ENCODE measurements at regions not wholly inside any gene's neighbourhood (a gene's known extent, or its start where the extent isn't known, plus 50 kb on each side); places are given as distances from the start of the nearest gene placed in this dataset.

DNA sequence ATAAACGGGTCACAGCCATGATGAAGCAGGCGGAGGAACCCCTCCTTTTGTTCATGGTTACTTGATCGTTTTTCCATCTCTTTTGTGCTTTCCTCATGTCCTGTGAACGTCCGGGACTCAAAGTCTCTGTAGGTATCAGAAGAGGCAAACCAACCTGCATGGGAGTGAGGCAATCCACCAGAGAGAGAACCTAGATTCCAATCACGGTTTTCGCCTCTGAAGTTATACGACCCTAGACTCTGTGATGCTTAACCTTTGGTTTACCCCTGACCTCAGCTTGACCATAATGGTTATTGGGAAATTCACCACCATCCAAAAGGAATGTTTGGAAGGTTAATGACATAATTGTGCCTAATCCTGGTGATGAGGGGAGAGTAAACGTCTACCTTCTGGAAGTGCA lies 186.8 kb upstream of the PRICKLE1 start (continued):
- TF ChIP-seq, protein P1, sequence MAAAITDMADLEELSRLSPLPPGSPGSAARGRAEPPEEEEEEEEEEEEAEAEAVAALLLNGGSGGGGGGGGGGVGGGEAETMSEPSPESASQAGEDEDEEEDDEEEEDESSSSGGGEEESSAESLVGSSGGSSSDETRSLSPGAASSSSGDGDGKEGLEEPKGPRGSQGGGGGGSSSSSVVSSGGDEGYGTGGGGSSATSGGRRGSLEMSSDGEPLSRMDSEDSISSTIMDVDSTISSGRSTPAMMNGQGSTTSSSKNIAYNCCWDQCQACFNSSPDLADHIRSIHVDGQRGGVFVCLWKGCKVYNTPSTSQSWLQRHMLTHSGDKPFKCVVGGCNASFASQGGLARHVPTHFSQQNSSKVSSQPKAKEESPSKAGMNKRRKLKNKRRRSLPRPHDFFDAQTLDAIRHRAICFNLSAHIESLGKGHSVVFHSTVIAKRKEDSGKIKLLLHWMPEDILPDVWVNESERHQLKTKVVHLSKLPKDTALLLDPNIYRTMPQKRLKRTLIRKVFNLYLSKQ (tag by site-specific recombination; IDR thresholded peaks at IDR 0.05; ENCODE audit: borderline replicate concordance): no peak
- TF ChIP-seq ZNF501 (tag by site-specific recombination; IDR thresholded peaks at IDR 0.05) (no peak), ZNF341 (tag by site-specific recombination; IDR thresholded peaks at IDR 0.05; ENCODE audit: low read depth) (no peak), ZNF202 (tag by site-specific recombination; IDR thresholded peaks at IDR 0.05; ENCODE audit: borderline replicate concordance) (no peak)

- no peak overlapping the region for H3K27ac ChIP-seq (ENCODE audit: extremely low read depth, low read depth, low read length)
- H3K4me3 ChIP-seq (ENCODE audit: low read depth, low read length): no peak overlapping the region
- H3K4me1 ChIP-seq (ENCODE audit: control insufficient read depth, insufficient read depth, low read length): no peaks in the 10 kb centered on the region
- ChIA-PET POLR2A (no interaction called here), CTCF (no interaction called here)
- TF ChIP-seq ZSCAN5A (tag by site-specific recombination; IDR thresholded peaks at IDR 0.05) (no peak), ZNF473 (tag by site-specific recombination; IDR thresholded peaks at IDR 0.05) (no peak), KLF1 (tag by site-specific recombination; IDR thresholded peaks at IDR 0.05) (no peak), ZNF624 (tag by site-specific recombination; IDR thresholded peaks at IDR 0.05) (no peak), ZNF18 (tag by site-specific recombination; IDR thresholded peaks at IDR 0.05) (no peak), ZFHX2 (tag by site-specific recombination; conservative IDR thresholded peaks at IDR 0.05) (no peak), PRDM4 (tag by site-specific recombination; IDR thresholded peaks at IDR 0.05) (no peak), ZNF416 (tag by site-specific recombination; IDR thresholded peaks at IDR 0.05) (no peak), ZNF621 (tag by site-specific recombination; IDR thresholded peaks at IDR 0.05) (no peak), ZNF529 (tag by site-specific recombination; IDR thresholded peaks at IDR 0.05; ENCODE audit: insufficient replicate concordance) (no peak), ZSCAN23 (tag by site-specific recombination; IDR thresholded peaks at IDR 0.05) (no peak), ZNF335 (tag by site-specific recombination; conservative IDR thresholded peaks at IDR 0.05) (no peak), ZSCAN16 (tag by site-specific recombination; IDR thresholded peaks at IDR 0.05) (no peak)
- TF ChIP-seq, protein P2, sequence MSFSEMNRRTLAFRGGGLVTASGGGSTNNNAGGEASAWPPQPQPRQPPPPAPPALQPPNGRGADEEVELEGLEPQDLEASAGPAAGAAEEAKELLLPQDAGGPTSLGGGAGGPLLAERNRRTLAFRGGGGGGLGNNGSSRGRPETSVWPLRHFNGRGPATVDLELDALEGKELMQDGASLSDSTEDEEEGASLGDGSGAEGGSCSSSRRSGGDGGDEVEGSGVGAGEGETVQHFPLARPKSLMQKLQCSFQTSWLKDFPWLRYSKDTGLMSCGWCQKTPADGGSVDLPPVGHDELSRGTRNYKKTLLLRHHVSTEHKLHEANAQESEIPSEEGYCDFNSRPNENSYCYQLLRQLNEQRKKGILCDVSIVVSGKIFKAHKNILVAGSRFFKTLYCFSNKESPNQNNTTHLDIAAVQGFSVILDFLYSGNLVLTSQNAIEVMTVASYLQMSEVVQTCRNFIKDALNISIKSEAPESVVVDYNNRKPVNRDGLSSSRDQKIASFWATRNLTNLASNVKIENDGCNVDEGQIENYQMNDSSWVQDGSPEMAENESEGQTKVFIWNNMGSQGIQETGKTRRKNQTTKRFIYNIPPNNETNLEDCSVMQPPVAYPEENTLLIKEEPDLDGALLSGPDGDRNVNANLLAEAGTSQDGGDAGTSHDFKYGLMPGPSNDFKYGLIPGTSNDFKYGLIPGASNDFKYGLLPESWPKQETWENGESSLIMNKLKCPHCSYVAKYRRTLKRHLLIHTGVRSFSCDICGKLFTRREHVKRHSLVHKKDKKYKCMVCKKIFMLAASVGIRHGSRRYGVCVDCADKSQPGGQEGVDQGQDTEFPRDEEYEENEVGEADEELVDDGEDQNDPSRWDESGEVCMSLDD (tag by site-specific recombination; IDR thresholded peaks at IDR 0.05): no peak
- H3K36me3 ChIP-seq (ENCODE audit: control insufficient read depth in 2 of 2, insufficient read depth in 1 of 2, low read length in 2 of 2): no peaks in the 10 kb centered on the region
- peaks cover 2% of the 10 kb centered on the region; the same call in 1 of the 2 replicates for H3K9me3 ChIP-seq (ENCODE audit: control insufficient read depth, insufficient read depth, low read depth, low read length)
Measured at GRCh38 chr12:42774238-42774637, 184.7 kb upstream of the PRICKLE1 start.
